CD4-positive, alpha-beta T cell (primary cell): ENCODE measurements at regions not wholly inside any gene's neighbourhood (a gene's known extent, or its start where the extent isn't known, plus 50 kb on each side); places are given as distances from the start of the nearest gene placed in this dataset.
A peak's percentile ranks its signal among the peaks of the same experiment; 100 is the strongest.

Source experiments
- ATAC-seq: fragments of 200-7000 bp; cut with Tn5 transposase; one replicate; pipeline ENCODE4 v1.10.0; 2022; ENCODE audit warnings: mild to moderate bottlenecking; ENCODE audit not compliant: poor library complexity
- CTCF ChIA-PET: fragments of 350-600 bp; sonication (Branson Sonifier 250); formaldehyde crosslinking; loops from one replicate; lab custom pipeline; 2021; ENCODE audit warnings: antibody characterized with exemption, inconsistent platforms; lab: Charles Lee
- POLR2A ChIA-PET: fragments of 350-600 bp; sonication (Branson Sonifier 250); formaldehyde crosslinking; loops from one replicate; lab custom pipeline; 2021; ENCODE audit warnings: antibody characterized with exemption, inconsistent platforms; lab: Charles Lee
- DNase-seq, 14 experiments: peaks; one replicate each; pipeline ENCODE4 v3.0.0-alpha.2; 2013 to 2020; ENCODE audit warnings: mixed read lengths in 2 of 14
- H3K27ac ChIP-seq, 2 donors: one replicate each; pipeline versions ENCODE4 v1.5.1 to v1.7.0; 2013; ENCODE audit warnings: low read length in 2 of 2, low read depth in 1 of 2, mild to moderate bottlenecking in 1 of 2
- H3K27me3 ChIP-seq, 2 experiments: 1 replicate in 1 of 2; 2 replicates in 1 of 2; pipeline versions ENCODE4 v1.6.1 to v1.7.0; 2013; ENCODE audit warnings: low read length in 2 of 2, control low read depth in 1 of 2, mild to moderate bottlenecking in 1 of 2, moderate library complexity in 1 of 2; ENCODE audit not compliant: insufficient read depth in 2 of 2, control insufficient read depth in 1 of 2
- H3K36me3 ChIP-seq: one replicate; pipeline ENCODE4 v1.6.1; 2013; ENCODE audit warnings: low read length, control low read depth; ENCODE audit not compliant: insufficient read depth
- H3K4me1 ChIP-seq: one replicate; pipeline ENCODE4 v1.6.1; 2013; ENCODE audit warnings: low read length, control low read depth; ENCODE audit not compliant: insufficient read depth
- H3K4me3 ChIP-seq: one replicate; pipeline ENCODE4 v1.5.1; 2013; ENCODE audit warnings: mild to moderate bottlenecking, low read length, moderate library complexity
- H3K9me3 ChIP-seq, 2 experiments: 1 replicate in 1 of 2; 2 replicates in 1 of 2; pipeline versions ENCODE4 v1.6.1 to v1.7.0; 2013; ENCODE audit warnings: low read length in 2 of 2, mild to moderate bottlenecking in 2 of 2, control low read depth in 1 of 2, moderate library complexity in 1 of 2; ENCODE audit not compliant: control insufficient read depth in 1 of 2, insufficient read depth in 1 of 2
- H3K27ac Mint-ChIP-seq: one replicate; pipeline ENCODE4 v1.8.0; 2020; ENCODE audit warnings: mixed read lengths
- H3K27me3 Mint-ChIP-seq: one replicate; pipeline ENCODE4 v1.8.0; 2021; ENCODE audit warnings: mixed read lengths
- H3K36me3 Mint-ChIP-seq: one replicate; pipeline ENCODE4 v1.8.0; 2021; ENCODE audit warnings: low read depth, mixed read lengths
- H3K4me1 Mint-ChIP-seq: one replicate; pipeline ENCODE4 v1.8.0; 2021; ENCODE audit warnings: low read depth, mixed read lengths
- H3K4me3 Mint-ChIP-seq: one replicate; pipeline ENCODE4 v1.8.0; 2020; ENCODE audit warnings: mild to moderate bottlenecking, mixed read lengths
- H3K9me3 Mint-ChIP-seq: one replicate; pipeline ENCODE4 v1.8.0; 2020; ENCODE audit warnings: mixed read lengths
- CTCF ChIP-seq: fragments of 200-600 bp; IDR thresholded peaks from one replicate; pipeline ENCODE4 v1.8.0; 2022; ENCODE audit warnings: antibody characterized with exemption, mild to moderate bottlenecking
- intact Hi-C, 2 experiments: fragments of 100-400 bp; cut with DNase I in 1 of 2; cut with micrococcal nuclease in 1 of 2; formaldehyde crosslinking; loops; one replicate each; pipeline versions ENCODE4 v1.15.1 to v1.9.0; 2023 to 2025; cut with DNase I, micrococcal nuclease

- H3K36me3 ChIP-seq, result no peaks in the 10 kb centered on the region
- Mint-ChIP-seq H3K9me3 (no peaks in the 10 kb centered on the region), H3K4me3 (no peak overlapping the region), H3K27me3 (no peaks in the 10 kb centered on the region), H3K4me1 (peaks cover 32% of the 10 kb centered on the region), H3K27ac (no peak overlapping the region), H3K36me3 (no peaks in the 10 kb centered on the region)
- POLR2A ChIA-PET, result no interaction called here
- no peak overlapping the region for H3K4me3 ChIP-seq
- TF ChIP-seq CTCF, result no peak
- H3K27ac ChIP-seq, result no peak overlapping the region
- ATAC-seq (no peak), DNase-seq (no peak)
- H3K27me3 ChIP-seq, result no peaks in the 10 kb centered on the region
- intact Hi-C loops, result no loop called here
- peaks cover 41% of the 10 kb centered on the region for H3K4me1 ChIP-seq
- CTCF ChIA-PET, result no interaction called here
- no peaks in the 10 kb centered on the region for H3K9me3 ChIP-seq
Measured at GRCh38 chr2:9775999-9776712, 67.1 kb upstream of the TAF1B start.

DNA sequence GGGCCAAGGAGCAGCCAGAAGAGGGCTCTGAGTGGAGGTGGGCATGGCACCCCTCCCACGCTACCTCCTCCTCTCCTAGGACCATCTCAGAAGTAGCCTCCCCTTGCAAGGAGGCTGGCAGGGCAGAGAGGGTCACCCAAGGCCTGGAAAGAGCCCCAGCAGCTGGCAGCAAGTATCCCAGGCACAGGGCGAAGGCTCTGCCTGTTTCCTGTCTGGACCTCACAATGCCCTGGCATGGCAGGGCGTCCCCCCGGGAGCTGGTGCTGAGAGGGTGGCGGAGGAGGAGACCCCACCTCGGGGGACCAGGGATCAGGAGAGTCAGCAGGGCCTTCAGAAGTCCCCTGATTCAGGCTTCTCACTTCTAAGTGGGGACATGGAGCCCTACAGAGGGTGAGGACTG, 66.2 kb upstream of the TAF1B start:
- Histone ChIP-seq H3K27me3 (no peaks in the 10 kb centered on the region), H3K4me1 (peaks cover 48% of the 10 kb centered on the region), H3K27ac (no peak overlapping the region), H3K4me3 (no peak overlapping the region), H3K36me3 (no peaks in the 10 kb centered on the region), H3K9me3 (no peaks in the 10 kb centered on the region)
- Mint-ChIP-seq H3K27me3 (no peaks in the 10 kb centered on the region), H3K4me1 (peaks cover 37% of the 10 kb centered on the region), H3K36me3 (no peaks in the 10 kb centered on the region), H3K9me3 (no peaks in the 10 kb centered on the region), H3K27ac (no peak overlapping the region), H3K4me3 (no peak overlapping the region)
- TF ChIP-seq CTCF, result no peak
- ChIA-PET CTCF (no interaction called here), POLR2A (no interaction called here)
- no peak for ATAC-seq
- intact Hi-C loops, result no loop called here
- no peak for DNase-seq

GRCh38 chr2:9778012-9778411, 65.3 kb upstream of the TAF1B start:
- Mint-ChIP-seq H3K27ac (peak overlapping the region; percentile 87), H3K27me3 (no peaks in the 10 kb centered on the region), H3K9me3 (no peaks in the 10 kb centered on the region), H3K4me1 (peaks cover 46% of the 10 kb centered on the region), H3K4me3 (no peak overlapping the region), H3K36me3 (no peaks in the 10 kb centered on the region)
- ATAC-seq (no peak), DNase-seq (peak in 3 of 14 experiments; percentile 17 to 53 (median 49))
- intact Hi-C loops, result no loop called here
- CTCF ChIA-PET, result no interaction called here
- no peak overlapping the region for H3K4me3 ChIP-seq
- no peaks in the 10 kb centered on the region for H3K27me3 ChIP-seq
- TF ChIP-seq CTCF, result no peak
- H3K27ac ChIP-seq, result no peak overlapping the region
- H3K9me3 ChIP-seq, result no peaks in the 10 kb centered on the region
- POLR2A ChIA-PET, result no interaction called here
- H3K36me3 ChIP-seq, result no peaks in the 10 kb centered on the region
- peaks cover 58% of the 10 kb centered on the region for H3K4me1 ChIP-seq
